ENCODE measurements at regions not wholly inside any gene's neighbourhood (a gene's known extent, or its start where the extent isn't known, plus 50 kb on each side); places are given as distances from the start of the nearest gene placed in this dataset.
"Not testable (repeated sequence)": the region's sequence is repeated elsewhere in the genome, so short reads cannot be mapped to it uniquely, and the experiment has no call there.

DNA sequence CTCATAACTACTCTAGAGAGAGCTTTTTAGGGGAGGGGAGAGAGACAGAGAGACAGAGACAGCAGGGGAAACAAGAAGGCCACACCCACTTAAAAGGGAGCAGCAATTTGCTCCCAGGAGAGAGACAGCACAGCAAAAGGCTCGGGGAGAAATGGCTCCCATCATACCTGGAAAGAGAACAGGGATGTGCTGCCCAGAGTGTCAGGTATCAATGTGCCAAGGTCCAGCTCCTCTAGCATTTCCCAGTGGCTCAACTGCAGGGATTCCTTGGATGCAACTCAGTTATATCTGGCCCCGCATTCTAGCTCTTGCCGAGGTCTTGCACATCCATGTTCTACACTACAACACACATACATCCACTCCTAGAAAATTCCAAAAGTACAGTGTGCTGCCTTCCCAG is 304.0 kb upstream of the CDYL start:
- Histone ChIP-seq H3K4me1 (ENCODE audit: insufficient read depth, low read length) (no peaks in the 10 kb centered on the region), H3K27me3 (ENCODE audit: insufficient read depth, low read length) (peaks cover 3% of the 10 kb centered on the region), H3K4me3 (ENCODE audit: insufficient read depth, low read length) (no peak overlapping the region), H3K36me3 (ENCODE audit: insufficient read depth, low read length) (no peaks in the 10 kb centered on the region), H3K27ac (ENCODE audit: low read depth, low read length) (no peak overlapping the region), H3K9me3 (ENCODE audit: low read depth, low read length) (peaks cover 3% of the 10 kb centered on the region), H3K4me2 (ENCODE audit: insufficient read depth, low read length) (no peak overlapping the region), H3K79me2 (ENCODE audit: insufficient read depth, low read length) (no peaks in the 10 kb centered on the region), H4K20me1 (ENCODE audit: insufficient read depth, low read length) (no peaks in the 10 kb centered on the region), H2AFZ (ENCODE audit: low read length) (no peak overlapping the region)
- no peak for TF ChIP-seq CTCF (IDR thresholded peaks at IDR 0.05; ENCODE audit: extremely low read depth, low read depth, low read length)
- DNase-seq (ENCODE audit: insufficient read length, low spot score, missing footprints), result no peak

DNA sequence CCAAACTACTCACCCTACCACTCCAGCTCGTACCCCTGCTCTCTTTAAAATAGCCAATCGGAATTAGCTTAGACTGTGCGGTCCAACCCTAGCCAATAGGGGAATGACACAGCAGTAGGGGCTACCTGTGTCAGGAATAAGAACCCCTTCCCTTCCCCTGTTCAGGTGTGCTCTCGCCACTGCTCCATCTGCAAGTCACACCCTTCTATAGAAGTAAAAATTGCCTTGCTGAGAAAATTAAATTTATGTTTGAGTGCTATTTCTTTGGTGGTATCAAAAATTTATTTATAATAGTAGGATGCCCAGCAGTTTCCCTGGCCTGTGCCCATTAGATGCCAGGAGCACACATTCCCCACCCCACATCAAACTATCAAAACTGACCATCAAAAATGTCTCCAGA is 304.7 kb upstream of the CDYL start:
- not testable (repeated sequence) for H3K79me2 ChIP-seq (ENCODE audit: insufficient read depth, low read length); DNase-seq (ENCODE audit: insufficient read length, low spot score, missing footprints); H3K4me1 ChIP-seq (ENCODE audit: insufficient read depth, low read length); H3K9me3 ChIP-seq (ENCODE audit: low read depth, low read length); H4K20me1 ChIP-seq (ENCODE audit: insufficient read depth, low read length); H3K27ac ChIP-seq (ENCODE audit: low read depth, low read length); H2AFZ ChIP-seq (ENCODE audit: low read length); H3K27me3 ChIP-seq (ENCODE audit: insufficient read depth, low read length); H3K4me2 ChIP-seq (ENCODE audit: insufficient read depth, low read length); H3K36me3 ChIP-seq (ENCODE audit: insufficient read depth, low read length); H3K4me3 ChIP-seq (ENCODE audit: insufficient read depth, low read length)

- H3K79me2 ChIP-seq (ENCODE audit: insufficient read depth, low read length), result no peaks in the 10 kb centered on the region
- H3K4me1 ChIP-seq (ENCODE audit: insufficient read depth, low read length), result no peaks in the 10 kb centered on the region
- H3K9me3 ChIP-seq (ENCODE audit: low read depth, low read length), result peaks cover 3% of the 10 kb centered on the region
- no peak overlapping the region for H2AFZ ChIP-seq (ENCODE audit: low read length)
- H4K20me1 ChIP-seq (ENCODE audit: insufficient read depth, low read length), result no peaks in the 10 kb centered on the region
- no peak overlapping the region for H3K4me2 ChIP-seq (ENCODE audit: insufficient read depth, low read length)
- H3K27ac ChIP-seq (ENCODE audit: low read depth, low read length), result no peak overlapping the region
- no peak for DNase-seq (ENCODE audit: insufficient read length, low spot score, missing footprints)
- no peak overlapping the region for H3K4me3 ChIP-seq (ENCODE audit: insufficient read depth, low read length)
- no peak for TF ChIP-seq CTCF (IDR thresholded peaks at IDR 0.05; ENCODE audit: extremely low read depth, low read depth, low read length)
- H3K36me3 ChIP-seq (ENCODE audit: insufficient read depth, low read length), result no peaks in the 10 kb centered on the region
- H3K27me3 ChIP-seq (ENCODE audit: insufficient read depth, low read length), result no peaks in the 10 kb centered on the region
Observed at GRCh38 chr6:4470698-4471210, 305.4 kb upstream of the CDYL start.

DNA sequence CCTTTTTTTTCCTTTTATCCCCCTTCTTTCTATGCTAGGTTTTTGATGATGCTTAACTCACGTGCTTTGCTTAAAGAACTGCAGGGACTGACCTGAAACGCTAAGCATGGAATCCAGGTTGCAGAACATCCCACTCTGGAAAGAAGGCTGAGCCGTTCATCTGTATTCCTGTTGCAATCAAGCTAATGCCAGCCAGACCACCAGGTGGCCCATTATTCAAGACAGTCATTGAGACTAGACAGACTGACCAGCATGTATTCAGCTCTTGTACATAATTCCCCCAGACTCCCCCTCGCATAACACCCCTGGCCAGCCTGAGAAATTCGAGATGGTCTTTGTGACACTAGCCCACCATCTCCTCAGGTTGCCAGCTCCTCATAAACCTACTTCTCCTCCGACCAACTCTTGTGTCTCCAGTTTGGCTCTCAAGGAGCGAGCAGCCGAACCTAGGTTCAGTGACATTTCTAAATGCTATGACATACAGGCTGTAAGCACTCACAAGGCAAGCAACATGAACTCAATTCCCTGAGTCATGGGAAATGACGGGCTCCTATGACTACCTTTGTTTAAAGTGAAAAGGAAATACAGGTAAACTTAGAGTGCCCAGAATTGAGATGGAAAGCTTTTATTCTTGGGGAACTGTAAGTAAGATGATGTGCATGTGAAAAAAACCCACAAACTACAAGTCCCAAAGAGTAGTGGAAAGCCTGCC is 309.3 kb upstream of the CDYL start:
- Histone ChIP-seq H3K36me3 (ENCODE audit: insufficient read depth, low read length) (no peaks in the 10 kb centered on the region), H2AFZ (ENCODE audit: low read length) (no peak overlapping the region), H3K4me3 (ENCODE audit: insufficient read depth, low read length) (no peak overlapping the region), H3K79me2 (ENCODE audit: insufficient read depth, low read length) (no peaks in the 10 kb centered on the region), H3K27ac (ENCODE audit: low read depth, low read length) (no peak overlapping the region), H3K4me2 (ENCODE audit: insufficient read depth, low read length) (no peak overlapping the region), H3K27me3 (ENCODE audit: insufficient read depth, low read length) (no peaks in the 10 kb centered on the region), H3K4me1 (ENCODE audit: insufficient read depth, low read length) (no peaks in the 10 kb centered on the region), H4K20me1 (ENCODE audit: insufficient read depth, low read length) (no peaks in the 10 kb centered on the region), H3K9me3 (ENCODE audit: low read depth, low read length) (peaks cover 2% of the 10 kb centered on the region)
- TF ChIP-seq CTCF (IDR thresholded peaks at IDR 0.05; ENCODE audit: extremely low read depth, low read depth, low read length), result peak; percentile 14
- no peak for DNase-seq (ENCODE audit: insufficient read length, low spot score, missing footprints)
